ENCODE measurements at regions not wholly inside any gene's neighbourhood (a gene's known extent, or its start where the extent isn't known, plus 50 kb on each side); places are given as distances from the start of the nearest gene placed in this dataset.

GRCh38 chr12:89251342-89252271 lies 100.7 kb downstream of the DUSP6 start:
- ChIA-PET POLR2A (interaction anchor here (1.0 to 1.6 kb wide), 3 partner anchors 7 to 98 kb away, joined by 3 to 6 read pairs (median 4); no protein-coding TSS in a partner anchor), CTCF (no interaction called here)
- no peak overlapping the region for H3K4me3 Mint-ChIP-seq
- H3K9me3 Mint-ChIP-seq = peaks cover 34% of the 10 kb centered on the region
- peaks cover 45% of the 10 kb centered on the region for H3K36me3 Mint-ChIP-seq (ENCODE audit: low read depth)
- H3K4me1 Mint-ChIP-seq = peaks cover 34% of the 10 kb centered on the region
- no peak for DNase-seq
- no peaks in the 10 kb centered on the region for H3K27me3 Mint-ChIP-seq
- H3K27ac Mint-ChIP-seq = peak overlapping the region; percentile 8

GRCh38 chr12:89250636-89251035 lies 101.7 kb downstream of the DUSP6 start:
- CTCF ChIA-PET = interaction anchor here (0.6 kb wide), 1 partner anchor 147 kb away, joined by 7 read pairs; no protein-coding TSS in a partner anchor
- H3K36me3 Mint-ChIP-seq (ENCODE audit: low read depth) = peaks cover 39% of the 10 kb centered on the region
- no peak overlapping the region for H3K27ac Mint-ChIP-seq
- POLR2A ChIA-PET = no interaction called here
- no peak overlapping the region for H3K4me3 Mint-ChIP-seq
- H3K9me3 Mint-ChIP-seq = peaks cover 29% of the 10 kb centered on the region
- peaks cover 43% of the 10 kb centered on the region for H3K4me1 Mint-ChIP-seq
- H3K27me3 Mint-ChIP-seq = no peaks in the 10 kb centered on the region
- no peak for DNase-seq

- DNase-seq = no peak
- ChIA-PET POLR2A (no interaction called here), CTCF (interaction anchor here (0.6 kb wide), 1 partner anchor 147 kb away, joined by 7 read pairs; no protein-coding TSS in a partner anchor)
- Mint-ChIP-seq H3K27ac (no peak overlapping the region), H3K36me3 (ENCODE audit: low read depth) (peaks cover 39% of the 10 kb centered on the region), H3K9me3 (peaks cover 29% of the 10 kb centered on the region), H3K27me3 (no peaks in the 10 kb centered on the region), H3K4me3 (no peak overlapping the region), H3K4me1 (peaks cover 47% of the 10 kb centered on the region)
Measured at GRCh38 chr12:89250213-89250612, 102.1 kb downstream of the DUSP6 start.

GRCh38 chr12:89247967-89248366 lies 104.3 kb downstream of the DUSP6 start:
- H3K4me1 Mint-ChIP-seq = peaks cover 66% of the 10 kb centered on the region
- H3K27me3 Mint-ChIP-seq = no peaks in the 10 kb centered on the region
- no peak for DNase-seq
- H3K9me3 Mint-ChIP-seq = peaks cover 21% of the 10 kb centered on the region
- CTCF ChIA-PET = interaction anchor here (1.4 to 4.8 kb wide), 2 partner anchors 22 to 210 kb away, joined by 3 to 30 read pairs; no protein-coding TSS in a partner anchor
- H3K36me3 Mint-ChIP-seq (ENCODE audit: low read depth) = peaks cover 32% of the 10 kb centered on the region
- no peak overlapping the region for H3K27ac Mint-ChIP-seq
- H3K4me3 Mint-ChIP-seq = no peak overlapping the region
- POLR2A ChIA-PET = interaction anchor here (0.9 to 4.2 kb wide), 3 partner anchors 13 to 33 kb away, joined by 3 to 28 read pairs (median 4); no protein-coding TSS in a partner anchor

GRCh38 chr12:89247541-89247942 lies 104.8 kb downstream of the DUSP6 start:
- ChIA-PET POLR2A (interaction anchor here (1.3 to 4.8 kb wide), 3 partner anchors 22 to 102 kb away, joined by 4 to 293 read pairs (median 28); partner anchors contain the start of gene DUSP6), CTCF (interaction anchor here (1.0 to 4.8 kb wide), 3 partner anchors 14 to 210 kb away, joined by 3 to 30 read pairs (median 3); no protein-coding TSS in a partner anchor)
- Mint-ChIP-seq H3K4me3 (no peak overlapping the region), H3K27ac (no peak overlapping the region), H3K36me3 (ENCODE audit: low read depth) (peaks cover 31% of the 10 kb centered on the region), H3K9me3 (peaks cover 19% of the 10 kb centered on the region), H3K27me3 (no peaks in the 10 kb centered on the region), H3K4me1 (peaks cover 65% of the 10 kb centered on the region)
- no peak for DNase-seq

GRCh38 chr12:89245090-89245489 lies 107.2 kb downstream of the DUSP6 start:
- peaks cover 54% of the 10 kb centered on the region for H3K4me1 Mint-ChIP-seq
- peak overlapping the region; percentile 96 for H3K27ac Mint-ChIP-seq
- no peaks in the 10 kb centered on the region for H3K27me3 Mint-ChIP-seq
- DNase-seq = peak; percentile 70
- ChIA-PET CTCF (interaction anchor here (0.6 to 4.8 kb wide), 29 partner anchors 10 to 228 kb away, joined by 3 to 30 read pairs (median 5); partner anchors contain the start of gene DUSP6), POLR2A (interaction anchor here (0.7 to 4.8 kb wide), 32 partner anchors 7 to 250 kb away, joined by 3 to 293 read pairs (median 6); partner anchors contain the start of gene DUSP6)
- H3K4me3 Mint-ChIP-seq = peak overlapping the region; percentile 55
- peaks cover 30% of the 10 kb centered on the region for H3K9me3 Mint-ChIP-seq
- peaks cover 40% of the 10 kb centered on the region for H3K36me3 Mint-ChIP-seq (ENCODE audit: low read depth)

- Mint-ChIP-seq H3K9me3 (peaks cover 31% of the 10 kb centered on the region), H3K27me3 (no peaks in the 10 kb centered on the region), H3K36me3 (ENCODE audit: low read depth) (peaks cover 41% of the 10 kb centered on the region), H3K4me3 (peak overlapping the region; percentile 55), H3K27ac (peak overlapping the region; percentile 96), H3K4me1 (peaks cover 56% of the 10 kb centered on the region)
- ChIA-PET CTCF (interaction anchor here (0.6 to 4.8 kb wide), 27 partner anchors 9 to 227 kb away, joined by 3 to 30 read pairs (median 5); partner anchors contain the start of gene DUSP6), POLR2A (interaction anchor here (0.7 to 4.8 kb wide), 34 partner anchors 8 to 251 kb away, joined by 3 to 293 read pairs (median 6); partner anchors contain the start of gene DUSP6)
- peak; percentile 48 for DNase-seq
Measured at GRCh38 chr12:89244536-89244935, 107.8 kb downstream of the DUSP6 start.

- no peaks in the 10 kb centered on the region for H3K27me3 Mint-ChIP-seq
- peak overlapping the region; percentile 12 for H3K4me3 Mint-ChIP-seq
- ChIA-PET POLR2A (interaction anchor here (0.7 to 4.8 kb wide), 27 partner anchors 9 to 281 kb away, joined by 3 to 293 read pairs (median 6); partner anchors contain the start of genes DUSP6 and GALNT4), CTCF (interaction anchor here (0.6 to 4.8 kb wide), 11 partner anchors 9 to 281 kb away, joined by 3 to 30 read pairs (median 16); partner anchors contain the start of genes DUSP6 and GALNT4)
- no peak for DNase-seq
- peaks cover 62% of the 10 kb centered on the region for H3K4me1 Mint-ChIP-seq
- H3K27ac Mint-ChIP-seq = peak overlapping the region; percentile 96
- peaks cover 32% of the 10 kb centered on the region for H3K9me3 Mint-ChIP-seq
- peaks cover 41% of the 10 kb centered on the region for H3K36me3 Mint-ChIP-seq (ENCODE audit: low read depth)
Measured at GRCh38 chr12:89243771-89244170, 108.5 kb downstream of the DUSP6 start.

GRCh38 chr12:89239534-89239933 lies 112.8 kb downstream of the DUSP6 start:
- H3K27me3 Mint-ChIP-seq = no peaks in the 10 kb centered on the region
- no peak overlapping the region for H3K4me3 Mint-ChIP-seq
- ChIA-PET CTCF (interaction anchor here (1.4 kb wide), 1 partner anchor 9 kb away, joined by 3 read pairs; no protein-coding TSS in a partner anchor), POLR2A (interaction anchor here (1.2 kb wide), 1 partner anchor 114 kb away, joined by 3 read pairs; no protein-coding TSS in a partner anchor)
- peaks cover 42% of the 10 kb centered on the region for H3K9me3 Mint-ChIP-seq
- peaks cover 61% of the 10 kb centered on the region for H3K36me3 Mint-ChIP-seq (ENCODE audit: low read depth)
- H3K27ac Mint-ChIP-seq = no peak overlapping the region
- no peak for DNase-seq
- peaks cover 77% of the 10 kb centered on the region for H3K4me1 Mint-ChIP-seq

- no peak for DNase-seq
- CTCF ChIA-PET = interaction anchor here (1.4 kb wide), 1 partner anchor 8 kb away, joined by 3 read pairs; no protein-coding TSS in a partner anchor
- Mint-ChIP-seq H3K9me3 (peaks cover 44% of the 10 kb centered on the region), H3K27me3 (no peaks in the 10 kb centered on the region), H3K36me3 (ENCODE audit: low read depth) (peaks cover 62% of the 10 kb centered on the region), H3K4me3 (no peak overlapping the region), H3K4me1 (peaks cover 75% of the 10 kb centered on the region), H3K27ac (no peak overlapping the region)
- POLR2A ChIA-PET = interaction anchor here (1.0 to 2.1 kb wide), 2 partner anchors 13 to 115 kb away, joined by 3 to 11 read pairs; no protein-coding TSS in a partner anchor
Measured at GRCh38 chr12:89238593-89238992, 113.7 kb downstream of the DUSP6 start.

GRCh38 chr12:89237763-89238162 lies 114.5 kb downstream of the DUSP6 start:
- Mint-ChIP-seq H3K4me3 (no peak overlapping the region), H3K36me3 (ENCODE audit: low read depth) (peaks cover 58% of the 10 kb centered on the region), H3K27ac (no peak overlapping the region), H3K4me1 (peaks cover 71% of the 10 kb centered on the region), H3K9me3 (peaks cover 45% of the 10 kb centered on the region), H3K27me3 (no peaks in the 10 kb centered on the region)
- ChIA-PET POLR2A (interaction anchor here (1.0 to 2.1 kb wide), 2 partner anchors 12 to 116 kb away, joined by 3 to 11 read pairs; no protein-coding TSS in a partner anchor), CTCF (interaction anchor here (1.6 kb wide), 1 partner anchor 9 kb away, joined by 3 read pairs; no protein-coding TSS in a partner anchor)
- DNase-seq = no peak

- H3K4me3 Mint-ChIP-seq = no peak overlapping the region
- H3K27me3 Mint-ChIP-seq = no peaks in the 10 kb centered on the region
- H3K36me3 Mint-ChIP-seq (ENCODE audit: low read depth) = peaks cover 55% of the 10 kb centered on the region
- H3K27ac Mint-ChIP-seq = peak overlapping the region; percentile 41
- ChIA-PET POLR2A (interaction anchor here (0.8 to 3.4 kb wide), 7 partner anchors 8 to 116 kb away, joined by 3 to 54 read pairs (median 9); no protein-coding TSS in a partner anchor), CTCF (interaction anchor here (1.6 to 3.1 kb wide), 2 partner anchors 10 to 11 kb away, joined by 3 to 14 read pairs; no protein-coding TSS in a partner anchor)
- H3K4me1 Mint-ChIP-seq = peaks cover 76% of the 10 kb centered on the region
- H3K9me3 Mint-ChIP-seq = peaks cover 49% of the 10 kb centered on the region
- no peak for DNase-seq
Measured at GRCh38 chr12:89236748-89237383, 115.4 kb downstream of the DUSP6 start.

Data from activated CD4-positive, alpha-beta memory T cell treated with anti-CD3 and anti-CD28 coated beads, Interleukin-2, amount 10 ng/mL, durations not matched to agents 7 days and 5 days (primary cell).